ENCODE measurements at regions not wholly inside any gene's neighbourhood (a gene's known extent, or its start where the extent isn't known, plus 50 kb on each side); places are given as distances from the start of the nearest gene placed in this dataset.

GRCh38 chr4:19844446-19844845 lies 407.3 kb upstream of the SLIT2 start:
- Mint-ChIP-seq H3K27ac (no peak overlapping the region), H3K9me3 (no peaks in the 10 kb centered on the region), H3K4me1 (no peaks in the 10 kb centered on the region), H3K4me3 (no peak overlapping the region), H3K27me3 (ENCODE audit: low read depth) (no peaks in the 10 kb centered on the region), H3K36me3 (ENCODE audit: insufficient read depth in 1 of 3, low read depth in 3 of 3) (no peaks in the 10 kb centered on the region)
- H2BK15ac ChIP-seq (ENCODE audit: low read depth, low read length) = no peak overlapping the region
- no peak overlapping the region for H2BK20ac ChIP-seq (ENCODE audit: low read depth, low read length, poor library complexity, severe bottlenecking)
- H3K56ac ChIP-seq (ENCODE audit: insufficient read length, low read depth, low read length) = no peak overlapping the region
- TF ChIP-seq, protein P1, sequence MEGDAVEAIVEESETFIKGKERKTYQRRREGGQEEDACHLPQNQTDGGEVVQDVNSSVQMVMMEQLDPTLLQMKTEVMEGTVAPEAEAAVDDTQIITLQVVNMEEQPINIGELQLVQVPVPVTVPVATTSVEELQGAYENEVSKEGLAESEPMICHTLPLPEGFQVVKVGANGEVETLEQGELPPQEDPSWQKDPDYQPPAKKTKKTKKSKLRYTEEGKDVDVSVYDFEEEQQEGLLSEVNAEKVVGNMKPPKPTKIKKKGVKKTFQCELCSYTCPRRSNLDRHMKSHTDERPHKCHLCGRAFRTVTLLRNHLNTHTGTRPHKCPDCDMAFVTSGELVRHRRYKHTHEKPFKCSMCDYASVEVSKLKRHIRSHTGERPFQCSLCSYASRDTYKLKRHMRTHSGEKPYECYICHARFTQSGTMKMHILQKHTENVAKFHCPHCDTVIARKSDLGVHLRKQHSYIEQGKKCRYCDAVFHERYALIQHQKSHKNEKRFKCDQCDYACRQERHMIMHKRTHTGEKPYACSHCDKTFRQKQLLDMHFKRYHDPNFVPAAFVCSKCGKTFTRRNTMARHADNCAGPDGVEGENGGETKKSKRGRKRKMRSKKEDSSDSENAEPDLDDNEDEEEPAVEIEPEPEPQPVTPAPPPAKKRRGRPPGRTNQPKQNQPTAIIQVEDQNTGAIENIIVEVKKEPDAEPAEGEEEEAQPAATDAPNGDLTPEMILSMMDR (conservative IDR thresholded peaks at IDR 0.05) = no peak
- no peak overlapping the region for H2AK5ac ChIP-seq (ENCODE audit: insufficient read length, low read length)
- H4K8ac ChIP-seq (replicated peaks; ENCODE audit: insufficient read length, low read depth, low read length) = no peak overlapping the region
- H3T11ph ChIP-seq (ENCODE audit: low read length) = no peak overlapping the region
- no peak overlapping the region for H3K23ac ChIP-seq (ENCODE audit: insufficient read length, low read depth, low read length)
- H3K9me3 ChIP-seq (ENCODE audit: control insufficient read depth, low read depth, low read length) = no peaks in the 10 kb centered on the region
- no peak overlapping the region for H3K4ac ChIP-seq (ENCODE audit: low read depth, low read length)
- no peak overlapping the region for H2BK120ac ChIP-seq (ENCODE audit: low read depth, low read length, poor library complexity, severe bottlenecking)
- H3K27me3 ChIP-seq (ENCODE audit: insufficient read depth, low read length) = no peaks in the 10 kb centered on the region
- no peak for DNase-seq
- no peak overlapping the region for H2AFZ ChIP-seq (ENCODE audit: low read length)
- H3K18ac ChIP-seq (ENCODE audit: insufficient read length, low read depth, low read length) = no peak overlapping the region
- no peak overlapping the region for H3K9ac ChIP-seq (ENCODE audit: extremely low read depth, insufficient read length, low read length)
- no peaks in the 10 kb centered on the region for H3K79me2 ChIP-seq (ENCODE audit: insufficient read depth, low read length)
- no peaks in the 10 kb centered on the region for H4K20me1 ChIP-seq (ENCODE audit: control insufficient read depth, insufficient read depth, insufficient read length)
- no peak overlapping the region for H2BK5ac ChIP-seq (ENCODE audit: insufficient read length, low read length)
- H3K14ac ChIP-seq (ENCODE audit: insufficient read depth, low read length) = no peak overlapping the region
- H3K4me1 ChIP-seq (ENCODE audit: insufficient read depth, low read length) = no peaks in the 10 kb centered on the region
- WGBS (ENCODE audit: extremely low coverage, insufficient read length, low lambda C conversion rate) = no CpG with 5 or more reads among the region's 2 CpGs
- H3K4me2 ChIP-seq (ENCODE audit: insufficient read depth, insufficient read length, low read length) = no peak overlapping the region
- no peak overlapping the region for H4K91ac ChIP-seq (ENCODE audit: insufficient read length, low read depth, low read length)
- H4K5ac ChIP-seq (ENCODE audit: insufficient read length, low read depth, low read length) = no peak overlapping the region
- H3K27ac ChIP-seq (ENCODE audit: insufficient read length, low read depth, low read length) = no peak overlapping the region
- H3K23me2 ChIP-seq (ENCODE audit: insufficient read length, low read depth, low read length, poor library complexity, severe bottlenecking) = no peaks in the 10 kb centered on the region
- H2BK12ac ChIP-seq (ENCODE audit: insufficient read length, low read depth, low read length) = no peak overlapping the region
- H3K79me1 ChIP-seq (ENCODE audit: insufficient read depth, low read depth, low read length, poor library complexity, severe bottlenecking) = no peaks in the 10 kb centered on the region
